ENCODE measurements at regions not wholly inside any gene's neighbourhood (a gene's known extent, or its start where the extent isn't known, plus 50 kb on each side); places are given as distances from the start of the nearest gene placed in this dataset.

DNA sequence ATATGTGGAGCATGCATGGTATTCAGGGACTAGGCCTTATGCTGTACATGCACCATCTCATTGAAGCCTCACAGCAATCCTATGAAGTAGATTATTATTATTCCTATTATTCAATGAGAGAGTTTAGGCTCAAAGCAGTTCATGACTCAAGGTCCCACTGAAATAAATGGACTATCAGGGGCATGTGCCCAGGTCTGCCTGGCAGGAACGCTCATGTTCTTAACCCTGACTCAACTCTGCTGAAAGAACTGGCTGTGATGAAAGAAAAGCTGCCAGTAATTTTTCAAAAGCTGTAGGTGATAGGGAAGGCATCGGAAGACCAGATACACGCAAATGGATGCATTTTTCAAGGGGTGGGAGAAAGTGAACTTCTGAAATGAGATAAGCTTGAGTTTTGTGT, 243.4 kb downstream of the PTTG2 start:
- no peak for TF ChIP-seq EZH2phosphoT487 (IDR thresholded peaks at IDR 0.05; ENCODE audit: low read depth)
- TF ChIP-seq, protein P1, sequence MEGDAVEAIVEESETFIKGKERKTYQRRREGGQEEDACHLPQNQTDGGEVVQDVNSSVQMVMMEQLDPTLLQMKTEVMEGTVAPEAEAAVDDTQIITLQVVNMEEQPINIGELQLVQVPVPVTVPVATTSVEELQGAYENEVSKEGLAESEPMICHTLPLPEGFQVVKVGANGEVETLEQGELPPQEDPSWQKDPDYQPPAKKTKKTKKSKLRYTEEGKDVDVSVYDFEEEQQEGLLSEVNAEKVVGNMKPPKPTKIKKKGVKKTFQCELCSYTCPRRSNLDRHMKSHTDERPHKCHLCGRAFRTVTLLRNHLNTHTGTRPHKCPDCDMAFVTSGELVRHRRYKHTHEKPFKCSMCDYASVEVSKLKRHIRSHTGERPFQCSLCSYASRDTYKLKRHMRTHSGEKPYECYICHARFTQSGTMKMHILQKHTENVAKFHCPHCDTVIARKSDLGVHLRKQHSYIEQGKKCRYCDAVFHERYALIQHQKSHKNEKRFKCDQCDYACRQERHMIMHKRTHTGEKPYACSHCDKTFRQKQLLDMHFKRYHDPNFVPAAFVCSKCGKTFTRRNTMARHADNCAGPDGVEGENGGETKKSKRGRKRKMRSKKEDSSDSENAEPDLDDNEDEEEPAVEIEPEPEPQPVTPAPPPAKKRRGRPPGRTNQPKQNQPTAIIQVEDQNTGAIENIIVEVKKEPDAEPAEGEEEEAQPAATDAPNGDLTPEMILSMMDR (IDR thresholded peaks at IDR 0.05; ENCODE audit: low read depth, low read length): no peak
- no peak overlapping the region for H3K4me3 ChIP-seq (ENCODE audit: low read length)
- H2AFZ ChIP-seq (ENCODE audit: low read depth, low read length): no peak overlapping the region
- H3K27me3 ChIP-seq (ENCODE audit: low read depth, low read length): peaks cover 26% of the 10 kb centered on the region
- no peaks in the 10 kb centered on the region for H3K36me3 ChIP-seq (replicated peaks; ENCODE audit: low read depth, low read length)
- H3K4me2 ChIP-seq (ENCODE audit: low read length): no peak overlapping the region
- H3K27ac ChIP-seq (ENCODE audit: low read length): no peak overlapping the region
- no peaks in the 10 kb centered on the region for H3K4me1 ChIP-seq (ENCODE audit: low read length)
- H4K20me1 ChIP-seq (ENCODE audit: insufficient read depth, low read length): no peaks in the 10 kb centered on the region
- no peaks in the 10 kb centered on the region for H3K79me2 ChIP-seq (ENCODE audit: low read length)
- no peak overlapping the region for H3K9ac ChIP-seq (ENCODE audit: low read length)
- no peaks in the 10 kb centered on the region for H3K9me3 ChIP-seq (ENCODE audit: insufficient read depth, low read length)

DNA sequence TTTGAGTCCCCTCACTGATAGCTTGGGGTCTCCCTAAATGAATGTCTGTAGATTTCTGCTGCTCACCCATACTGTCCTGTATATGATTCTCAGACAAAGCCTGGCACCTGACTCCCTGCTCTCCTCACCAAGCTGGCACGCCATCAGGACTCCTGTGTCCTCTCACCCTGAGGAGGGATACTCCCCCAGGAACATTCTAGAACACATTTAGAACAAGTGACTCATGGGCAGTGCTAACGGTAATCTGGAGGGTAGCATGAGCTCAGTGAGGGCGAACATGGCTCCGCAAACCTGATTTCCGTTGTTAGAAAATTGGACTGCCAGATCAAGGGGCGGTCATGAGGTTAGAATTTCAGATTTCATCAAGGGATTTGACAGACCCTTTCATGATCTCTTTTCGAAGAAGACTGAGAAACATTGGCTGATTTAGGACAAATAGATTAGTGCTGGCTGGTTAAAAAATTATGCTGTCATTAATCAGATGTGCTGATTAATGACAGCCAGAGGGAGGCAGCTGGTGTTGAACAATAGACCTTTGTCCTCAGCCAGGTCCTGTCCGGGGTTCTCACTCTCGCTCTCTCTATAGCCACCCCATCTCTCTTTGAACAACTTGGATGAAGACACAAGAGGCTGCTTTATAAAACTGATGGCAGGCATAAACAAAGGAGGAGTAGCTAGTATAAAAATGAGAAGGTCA, 244.3 kb downstream of the PTTG2 start:
- Histone ChIP-seq H3K4me2 (ENCODE audit: low read length) (no peak overlapping the region), H3K79me2 (ENCODE audit: low read length) (no peaks in the 10 kb centered on the region), H3K4me1 (ENCODE audit: low read length) (no peaks in the 10 kb centered on the region), H4K20me1 (ENCODE audit: insufficient read depth, low read length) (no peaks in the 10 kb centered on the region), H3K9ac (ENCODE audit: low read length) (no peak overlapping the region), H3K36me3 (replicated peaks; ENCODE audit: low read depth, low read length) (no peaks in the 10 kb centered on the region), H3K9me3 (ENCODE audit: insufficient read depth, low read length) (no peaks in the 10 kb centered on the region), H3K27me3 (ENCODE audit: low read depth, low read length) (peaks cover 21% of the 10 kb centered on the region), H2AFZ (ENCODE audit: low read depth, low read length) (no peak overlapping the region), H3K27ac (ENCODE audit: low read length) (no peak overlapping the region), H3K4me3 (ENCODE audit: low read length) (no peak overlapping the region)
- no peak for TF ChIP-seq EZH2phosphoT487 (IDR thresholded peaks at IDR 0.05; ENCODE audit: low read depth)
- TF ChIP-seq, protein P1 (IDR thresholded peaks at IDR 0.05; ENCODE audit: low read depth, low read length): no peak

DNA sequence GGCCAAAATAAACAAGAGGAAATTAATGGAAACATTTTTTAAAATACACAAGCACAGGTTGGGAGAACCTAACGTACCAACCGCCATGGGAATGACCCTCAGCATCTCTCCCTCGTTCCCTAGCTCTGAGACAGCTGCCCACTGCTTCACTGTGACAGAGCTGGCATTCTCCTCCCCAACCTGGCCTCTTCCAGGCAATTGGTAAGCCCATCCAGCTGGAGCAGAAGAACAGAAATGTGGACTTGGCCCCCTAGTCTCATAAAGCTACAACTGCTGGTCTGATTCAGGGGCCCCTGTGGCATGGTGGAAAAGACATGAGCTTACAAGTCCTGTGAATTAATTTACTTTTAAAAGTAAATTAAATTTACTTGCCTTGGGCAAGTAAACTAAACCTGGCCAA, 245.1 kb downstream of the PTTG2 start:
- Histone ChIP-seq H3K9me3 (ENCODE audit: insufficient read depth, low read length) (no peaks in the 10 kb centered on the region), H3K4me3 (ENCODE audit: low read length) (no peak overlapping the region), H3K4me1 (ENCODE audit: low read length) (no peaks in the 10 kb centered on the region), H3K27me3 (ENCODE audit: low read depth, low read length) (peaks cover 14% of the 10 kb centered on the region), H3K36me3 (replicated peaks; ENCODE audit: low read depth, low read length) (no peaks in the 10 kb centered on the region), H3K27ac (ENCODE audit: low read length) (no peak overlapping the region), H3K4me2 (ENCODE audit: low read length) (no peak overlapping the region), H2AFZ (ENCODE audit: low read depth, low read length) (no peak overlapping the region), H4K20me1 (ENCODE audit: insufficient read depth, low read length) (no peaks in the 10 kb centered on the region), H3K79me2 (ENCODE audit: low read length) (no peaks in the 10 kb centered on the region), H3K9ac (ENCODE audit: low read length) (no peak overlapping the region)
- TF ChIP-seq, protein P1 (IDR thresholded peaks at IDR 0.05; ENCODE audit: low read depth, low read length): no peak
- TF ChIP-seq EZH2phosphoT487 (IDR thresholded peaks at IDR 0.05; ENCODE audit: low read depth): no peak

DNA sequence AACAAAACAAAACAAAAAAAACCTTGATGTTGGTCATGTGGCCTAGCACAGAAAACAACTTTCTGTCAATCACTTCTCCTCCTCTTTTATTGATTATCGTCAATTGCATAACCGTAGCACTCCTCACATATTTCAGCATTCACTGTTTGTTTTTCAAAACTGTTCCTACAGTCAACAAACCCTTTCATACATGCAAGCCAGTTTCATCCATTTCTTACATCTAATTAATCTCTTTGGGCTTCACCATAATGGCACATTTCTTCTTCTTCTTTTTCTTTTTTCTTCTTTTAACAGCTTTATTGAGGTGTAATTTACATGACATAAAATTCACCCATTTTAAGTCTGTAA, 246.9 kb downstream of the PTTG2 start:
- no peaks in the 10 kb centered on the region for H3K9me3 ChIP-seq (ENCODE audit: insufficient read depth, low read length)
- H3K4me1 ChIP-seq (ENCODE audit: low read length): no peaks in the 10 kb centered on the region
- H3K36me3 ChIP-seq (replicated peaks; ENCODE audit: low read depth, low read length): no peaks in the 10 kb centered on the region
- no peak overlapping the region for H3K9ac ChIP-seq (ENCODE audit: low read length)
- H3K27me3 ChIP-seq (ENCODE audit: low read depth, low read length): peaks cover 5% of the 10 kb centered on the region; the same call in 1 of the 2 replicates
- H3K4me3 ChIP-seq (ENCODE audit: low read length): no peak overlapping the region
- H3K27ac ChIP-seq (ENCODE audit: low read length): no peak overlapping the region
- no peak overlapping the region for H3K4me2 ChIP-seq (ENCODE audit: low read length)
- H4K20me1 ChIP-seq (ENCODE audit: insufficient read depth, low read length): no peaks in the 10 kb centered on the region
- no peak overlapping the region for H2AFZ ChIP-seq (ENCODE audit: low read depth, low read length)
- no peaks in the 10 kb centered on the region for H3K79me2 ChIP-seq (ENCODE audit: low read length)
- no peak for TF ChIP-seq EZH2phosphoT487 (IDR thresholded peaks at IDR 0.05; ENCODE audit: low read depth)
- TF ChIP-seq, protein P1 (IDR thresholded peaks at IDR 0.05; ENCODE audit: low read depth, low read length): no peak
